Vagina (tissue), 2 donors: ENCODE measurements at regions not wholly inside any gene's neighbourhood (a gene's known extent, or its start where the extent isn't known, plus 50 kb on each side); places are given as distances from the start of the nearest gene placed in this dataset.

ENCODE experiments used
- DNase-seq, 2 donors: peaks; one replicate each; pipeline ENCODE4 v3.0.0-alpha.2; 2017; ENCODE audit errors: extremely low spot score in 2 of 2
- H3K27ac ChIP-seq: fragments of 200-600 bp; sonication (generic); one replicate; pipeline ENCODE4 v1.5.1; 2019
- H3K27me3 ChIP-seq: fragments of 200-600 bp; sonication (generic); one replicate; pipeline ENCODE4 v1.5.1; 2019
- H3K36me3 ChIP-seq, 2 donors: fragments of 200-600 bp; sonication (generic); one replicate each; pipeline ENCODE4 v1.5.1; 2017 to 2019
- H3K4me1 ChIP-seq: fragments of 200-600 bp; sonication (generic); one replicate; pipeline ENCODE4 v1.5.1; 2019
- H3K4me3 ChIP-seq, 2 donors: fragments of 200-600 bp; sonication (generic); 1 replicate in 1 of 2; 2 replicates in 1 of 2; pipeline ENCODE4 v1.5.1; 2016 to 2019
- H3K9me3 ChIP-seq: fragments of 200-600 bp; sonication (generic); one replicate; pipeline ENCODE4 v1.5.1; 2019
- POLR2A ChIP-seq, 2 donors: fragments of 450-650 bp; IDR thresholded peaks; one replicate each; pipeline ENCODE4 v1.6.1; 2017; ENCODE audit warnings: antibody characterized with exemption in 2 of 2, mild to moderate bottlenecking in 2 of 2, moderate library complexity in 2 of 2
- POLR2AphosphoS5 ChIP-seq, 2 donors: sonication (generic); formaldehyde crosslinking; IDR thresholded peaks; one replicate each; pipeline ENCODE4 v1.9.0; 2017; ENCODE audit warnings: antibody characterized with exemption in 2 of 2, mild to moderate bottlenecking in 2 of 2, low read depth in 1 of 2; ENCODE audit not compliant: insufficient read depth in 1 of 2
- intact Hi-C: fragments of 100-400 bp; cut with DNase I; formaldehyde crosslinking; loops from one replicate; pipeline ENCODE4 v1.15.1; 2023
- TF ChIP-seq, protein P1 (sequence below), 3 experiments: fragments of 450-650 bp in 2 of 3; fragments of 200-600 bp in 1 of 3; sonication (generic) in 1 of 3; IDR thresholded peaks; one replicate each; pipeline ENCODE4 v1.5.1; 2017 to 2019; ENCODE audit warnings: antibody characterized with exemption in 3 of 3, mild to moderate bottlenecking in 2 of 3, moderate library complexity in 2 of 3

DNA sequence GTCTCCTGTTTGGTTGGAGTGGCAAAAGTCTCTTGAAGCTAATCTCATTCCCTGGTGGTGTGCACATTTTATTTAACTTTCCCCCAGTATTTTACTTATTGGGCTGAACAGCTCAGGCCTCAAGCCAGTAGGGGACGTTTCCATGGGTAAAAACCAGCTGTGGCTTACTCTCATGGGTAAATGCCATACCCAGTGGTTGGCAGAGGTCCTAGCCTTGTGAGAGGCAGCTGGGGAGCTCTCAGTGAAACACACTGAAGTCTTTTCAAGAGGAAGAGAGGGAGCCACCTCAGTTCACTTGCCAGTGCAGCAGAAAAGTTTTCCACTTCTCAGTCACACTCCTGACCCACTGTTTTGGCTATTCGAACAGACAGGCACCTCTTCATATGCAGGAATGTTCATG is 1964.2 kb downstream of the ARAP2 start:
- Histone ChIP-seq H3K27ac (no peak overlapping the region), H3K9me3 (no peaks in the 10 kb centered on the region), H3K36me3 (no peaks in the 10 kb centered on the region), H3K4me1 (no peaks in the 10 kb centered on the region), H3K4me3 (no peak overlapping the region), H3K27me3 (no peaks in the 10 kb centered on the region)
- TF ChIP-seq POLR2A (IDR thresholded peaks at IDR 0.05) (no peak), POLR2AphosphoS5 (IDR thresholded peaks at IDR 0.05; ENCODE audit: insufficient read depth in 1 of 2, low read depth in 1 of 2) (no peak)
- TF ChIP-seq, protein P1, sequence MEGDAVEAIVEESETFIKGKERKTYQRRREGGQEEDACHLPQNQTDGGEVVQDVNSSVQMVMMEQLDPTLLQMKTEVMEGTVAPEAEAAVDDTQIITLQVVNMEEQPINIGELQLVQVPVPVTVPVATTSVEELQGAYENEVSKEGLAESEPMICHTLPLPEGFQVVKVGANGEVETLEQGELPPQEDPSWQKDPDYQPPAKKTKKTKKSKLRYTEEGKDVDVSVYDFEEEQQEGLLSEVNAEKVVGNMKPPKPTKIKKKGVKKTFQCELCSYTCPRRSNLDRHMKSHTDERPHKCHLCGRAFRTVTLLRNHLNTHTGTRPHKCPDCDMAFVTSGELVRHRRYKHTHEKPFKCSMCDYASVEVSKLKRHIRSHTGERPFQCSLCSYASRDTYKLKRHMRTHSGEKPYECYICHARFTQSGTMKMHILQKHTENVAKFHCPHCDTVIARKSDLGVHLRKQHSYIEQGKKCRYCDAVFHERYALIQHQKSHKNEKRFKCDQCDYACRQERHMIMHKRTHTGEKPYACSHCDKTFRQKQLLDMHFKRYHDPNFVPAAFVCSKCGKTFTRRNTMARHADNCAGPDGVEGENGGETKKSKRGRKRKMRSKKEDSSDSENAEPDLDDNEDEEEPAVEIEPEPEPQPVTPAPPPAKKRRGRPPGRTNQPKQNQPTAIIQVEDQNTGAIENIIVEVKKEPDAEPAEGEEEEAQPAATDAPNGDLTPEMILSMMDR (IDR thresholded peaks at IDR 0.05) = no peak
- DNase-seq = no peak
- intact Hi-C loops = no loop called here

DNA sequence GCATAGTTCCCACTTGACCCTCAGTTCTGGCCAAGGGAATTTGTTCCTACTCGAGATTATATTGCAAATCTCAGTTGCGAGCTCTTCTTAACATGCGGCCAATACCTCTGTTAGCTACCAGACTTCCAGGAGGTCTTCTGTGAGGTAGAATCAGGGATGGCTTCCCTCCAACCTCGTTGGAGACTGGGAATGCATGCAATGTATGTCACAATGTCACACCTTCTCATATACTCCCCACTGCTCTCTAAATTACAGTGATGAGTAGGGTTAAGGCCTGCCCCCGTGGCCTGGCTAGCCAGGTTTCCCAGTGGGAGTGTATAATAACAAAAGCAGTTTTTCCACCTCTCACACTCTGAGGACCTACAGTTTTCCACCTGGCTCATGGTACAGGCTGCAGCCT is 1962.5 kb downstream of the ARAP2 start:
- no peak for DNase-seq
- intact Hi-C loops = no loop called here
- TF ChIP-seq POLR2AphosphoS5 (IDR thresholded peaks at IDR 0.05; ENCODE audit: insufficient read depth in 1 of 2, low read depth in 1 of 2) (no peak), POLR2A (IDR thresholded peaks at IDR 0.05) (no peak)
- TF ChIP-seq, protein P1 (IDR thresholded peaks at IDR 0.05) = no peak
- Histone ChIP-seq H3K36me3 (no peaks in the 10 kb centered on the region), H3K27me3 (no peaks in the 10 kb centered on the region), H3K9me3 (no peaks in the 10 kb centered on the region), H3K4me1 (no peaks in the 10 kb centered on the region), H3K4me3 (no peak overlapping the region), H3K27ac (no peak overlapping the region)

DNA sequence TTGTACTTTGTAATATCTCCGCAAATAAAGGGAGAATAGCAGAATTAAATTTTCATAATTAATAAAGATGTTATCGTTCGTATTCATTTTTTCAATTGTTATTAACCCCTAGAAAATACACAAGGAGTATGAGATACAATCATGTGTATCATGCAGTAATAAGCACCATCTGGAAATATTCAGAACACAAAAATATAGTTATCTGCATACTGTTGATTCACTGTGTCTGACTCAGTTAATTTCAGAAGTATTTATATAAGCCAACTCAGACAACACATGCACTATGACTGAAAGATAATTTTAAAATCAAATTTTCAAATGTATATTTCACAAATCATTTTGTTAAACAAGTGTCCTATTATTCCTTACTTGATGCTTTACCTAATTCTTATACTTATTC is 1954.8 kb downstream of the ARAP2 start:
- Histone ChIP-seq H3K4me3 (no peak overlapping the region), H3K9me3 (no peaks in the 10 kb centered on the region), H3K27ac (no peak overlapping the region), H3K36me3 (no peaks in the 10 kb centered on the region), H3K4me1 (no peaks in the 10 kb centered on the region), H3K27me3 (no peaks in the 10 kb centered on the region)
- TF ChIP-seq POLR2AphosphoS5 (IDR thresholded peaks at IDR 0.05; ENCODE audit: insufficient read depth in 1 of 2, low read depth in 1 of 2) = no peak
- TF ChIP-seq, protein P1 (IDR thresholded peaks at IDR 0.05) = no peak
- no peak for TF ChIP-seq POLR2A (IDR thresholded peaks at IDR 0.05)
- no peak for DNase-seq
- intact Hi-C loops = no loop called here

DNA sequence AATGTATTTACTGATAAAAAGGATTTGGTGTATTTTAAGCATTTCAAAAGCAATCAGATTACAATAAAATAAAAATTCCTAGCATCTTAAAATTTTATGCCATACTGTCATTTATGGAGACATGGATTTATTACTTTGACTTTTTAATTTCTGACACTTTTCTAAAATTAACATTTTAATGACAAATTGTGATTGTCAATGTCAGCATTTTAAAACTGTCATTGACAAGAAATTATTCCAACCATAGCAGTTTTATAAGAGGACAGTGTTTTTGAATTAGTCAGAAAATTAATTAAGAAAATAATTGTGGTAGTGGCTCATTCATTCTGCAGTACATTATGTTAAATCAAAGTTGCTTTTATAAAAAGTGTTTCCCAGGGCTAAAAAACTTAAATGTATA is 1954.4 kb downstream of the ARAP2 start:
- Histone ChIP-seq H3K9me3 (no peaks in the 10 kb centered on the region), H3K4me1 (no peaks in the 10 kb centered on the region), H3K4me3 (no peak overlapping the region), H3K27ac (no peak overlapping the region), H3K27me3 (no peaks in the 10 kb centered on the region), H3K36me3 (no peaks in the 10 kb centered on the region)
- DNase-seq = no peak
- TF ChIP-seq POLR2A (IDR thresholded peaks at IDR 0.05) (no peak), POLR2AphosphoS5 (IDR thresholded peaks at IDR 0.05; ENCODE audit: insufficient read depth in 1 of 2, low read depth in 1 of 2) (no peak)
- TF ChIP-seq, protein P1 (IDR thresholded peaks at IDR 0.05) = no peak
- intact Hi-C loops = no loop called here

DNA sequence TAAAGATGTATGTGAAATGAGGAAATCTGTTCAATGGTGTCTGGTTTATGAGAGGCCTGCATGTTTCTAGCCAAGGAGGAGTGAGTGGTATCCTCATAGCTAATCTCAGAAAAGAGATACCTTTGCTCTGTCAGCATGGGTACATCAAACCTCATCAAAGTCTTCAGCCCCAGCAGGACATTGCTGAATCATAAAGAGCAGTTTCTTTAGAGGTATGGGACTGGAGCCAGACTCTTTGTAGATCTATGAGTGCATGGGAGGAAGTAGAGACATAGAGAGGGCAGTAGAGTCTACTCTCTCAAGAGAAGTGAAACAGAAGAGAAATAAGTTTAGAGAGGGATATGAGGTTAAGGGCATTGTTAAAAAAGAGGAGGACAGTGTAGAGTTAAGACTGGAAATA is 1950.9 kb downstream of the ARAP2 start:
- H3K9me3 ChIP-seq = no peaks in the 10 kb centered on the region
- no peak overlapping the region for H3K27ac ChIP-seq
- H3K4me1 ChIP-seq = no peaks in the 10 kb centered on the region
- no peaks in the 10 kb centered on the region for H3K27me3 ChIP-seq
- DNase-seq = no peak
- TF ChIP-seq, protein P1 (IDR thresholded peaks at IDR 0.05) = no peak
- TF ChIP-seq POLR2A (IDR thresholded peaks at IDR 0.05) (no peak), POLR2AphosphoS5 (IDR thresholded peaks at IDR 0.05; ENCODE audit: insufficient read depth in 1 of 2, low read depth in 1 of 2) (no peak)
- H3K4me3 ChIP-seq = no peak overlapping the region
- no peaks in the 10 kb centered on the region for H3K36me3 ChIP-seq
- intact Hi-C loops = no loop called here
